GM23338 (cell line): ENCODE measurements at regions not wholly inside any gene's neighbourhood (a gene's known extent, or its start where the extent isn't known, plus 50 kb on each side); places are given as distances from the start of the nearest gene placed in this dataset.

Experiments
- ATAC-seq: fragments of 200-7000 bp; cut with Tn5 transposase; 3 replicates; pipeline ENCODE4 v1.9.1; 2020
- DNase-seq: peaks from one replicate; pipeline ENCODE4 v3.0.0-alpha.2; 2015; ENCODE audit warnings: low spot score
- H2AFZ ChIP-seq: fragments of 200-600 bp; sonication (generic); 2 replicates; pipeline ENCODE4 v1.8.0; 2016; ENCODE audit warnings: antibody characterized with exemption, mild to moderate bottlenecking, moderate library complexity
- H3F3A ChIP-seq: fragments of 200-600 bp; sonication (generic); replicated peaks from 2 replicates; pipeline ENCODE4 v1.8.0; 2017; ENCODE audit warnings: antibody characterized with exemption, mixed run types, low read depth
- H3K27ac ChIP-seq: fragments of 200-600 bp; sonication (generic); 2 replicates; pipeline ENCODE4 v1.6.1; 2016; ENCODE audit warnings: low read depth
- H3K27me3 ChIP-seq: fragments of 200-600 bp; sonication (generic); 2 replicates; pipeline ENCODE4 v1.8.0; 2016; ENCODE audit warnings: mild to moderate bottlenecking, mixed run types, moderate library complexity; ENCODE audit not compliant: insufficient read depth
- H3K36me3 ChIP-seq: fragments of 200-600 bp; sonication (generic); 2 replicates; pipeline ENCODE4 v1.8.0; 2016; ENCODE audit warnings: mild to moderate bottlenecking; ENCODE audit not compliant: insufficient read depth
- H3K4me1 ChIP-seq: fragments of 200-600 bp; sonication (generic); 2 replicates; pipeline ENCODE4 v1.8.0; 2016; ENCODE audit warnings: mild to moderate bottlenecking, moderate library complexity; ENCODE audit not compliant: insufficient read depth
- H3K4me2 ChIP-seq: fragments of 200-600 bp; sonication (generic); 2 replicates; pipeline ENCODE4 v1.7.1; 2017; ENCODE audit warnings: mixed run types
- H3K4me3 ChIP-seq: fragments of 200-600 bp; sonication (generic); 2 replicates; pipeline ENCODE4 v1.6.1; 2016; ENCODE audit warnings: mixed run types
- H3K79me2 ChIP-seq: fragments of 200-600 bp; sonication (generic); replicated peaks from 2 replicates; pipeline ENCODE4 v1.8.0; 2017; ENCODE audit warnings: mild to moderate bottlenecking; ENCODE audit not compliant: insufficient read depth
- H3K9me2 ChIP-seq: fragments of 200-600 bp; sonication (generic); 2 replicates; pipeline ENCODE4 v1.8.0; 2017; ENCODE audit not compliant: insufficient read depth
- H4K20me1 ChIP-seq: fragments of 200-600 bp; sonication (generic); replicated peaks from 2 replicates; pipeline ENCODE4 v1.8.0; 2017; ENCODE audit warnings: mild to moderate bottlenecking; ENCODE audit not compliant: insufficient read depth
- H3K27ac Mint-ChIP-seq: 2 replicates; pipeline ENCODE4 v1.8.0; 2020; ENCODE audit warnings: inconsistent platforms, mild to moderate bottlenecking, moderate library complexity, mixed read lengths
- H3K27me3 Mint-ChIP-seq: 3 replicates; pipeline ENCODE4 v1.8.0; 2022; ENCODE audit warnings: low read depth, mild to moderate bottlenecking, moderate library complexity, mixed read lengths, inconsistent platforms; ENCODE audit not compliant: insufficient read depth, poor library complexity
- H3K36me3 Mint-ChIP-seq: 3 replicates; pipeline ENCODE4 v1.8.0; 2021; ENCODE audit warnings: low read depth, mild to moderate bottlenecking, inconsistent platforms, moderate library complexity, mixed read lengths
- H3K4me1 Mint-ChIP-seq: 3 replicates; pipeline ENCODE4 v1.8.0; 2020; ENCODE audit warnings: mild to moderate bottlenecking, inconsistent platforms, mixed read lengths
- H3K4me3 Mint-ChIP-seq: 3 replicates; pipeline ENCODE4 v1.8.0; 2021; ENCODE audit warnings: moderate library complexity, mild to moderate bottlenecking, inconsistent platforms, mixed read lengths
- H3K9me3 Mint-ChIP-seq: 3 replicates; pipeline ENCODE4 v1.8.0; 2020; ENCODE audit warnings: moderate library complexity, mild to moderate bottlenecking, inconsistent platforms, mixed read lengths
- CREB1 ChIP-seq: fragments of 250-450 bp; sonication (Bioruptor Pico); IDR thresholded peaks from 2 replicates; pipeline ENCODE4 v1.5.0; 2020; ENCODE audit warnings: low read depth, mild to moderate bottlenecking, moderate library complexity
- CTCF ChIP-seq, 2 experiments: fragments of 200-600 bp in 1 of 2; sonication (generic) in 1 of 2; conservative IDR thresholded peaks; 2 replicates each; pipeline versions ENCODE4 v1.5.1 to v1.6.1; 2016 to 2017; ENCODE audit warnings: antibody characterized with exemption in 2 of 2, low read depth in 2 of 2, mild to moderate bottlenecking in 2 of 2, moderate library complexity in 1 of 2
- EZH2 ChIP-seq: fragments of 200-600 bp; sonication (generic); IDR thresholded peaks from one replicate; pipeline ENCODE4 v1.8.0; 2017; ENCODE audit warnings: antibody characterized with exemption, mild to moderate bottlenecking, low read depth; ENCODE audit not compliant: unreplicated experiment
- JUNB ChIP-seq: IDR thresholded peaks from one replicate; pipeline ENCODE4 v1.6.1; 2016; ENCODE audit warnings: antibody characterized with exemption; ENCODE audit not compliant: unreplicated experiment
- POLR2AphosphoS5 ChIP-seq: IDR thresholded peaks from 2 replicates; pipeline ENCODE4 v1.6.1; 2016; ENCODE audit warnings: antibody characterized with exemption, low read depth
- REST ChIP-seq: IDR thresholded peaks from one replicate; pipeline ENCODE4 v1.6.1; 2018; ENCODE audit warnings: antibody characterized with exemption; ENCODE audit not compliant: unreplicated experiment
- STAT1 ChIP-seq: IDR thresholded peaks from one replicate; pipeline ENCODE4 v1.6.1; 2016; ENCODE audit warnings: antibody characterized with exemption; ENCODE audit not compliant: unreplicated experiment
- ZNF114 ChIP-seq: fragments of 250-450 bp; sonication (Bioruptor Pico); IDR thresholded peaks from 2 replicates; pipeline ENCODE4 v1.5.0; 2020; ENCODE audit warnings: mild to moderate bottlenecking, moderate library complexity
- ZNF331 ChIP-seq: fragments of 250-450 bp; sonication (Bioruptor Pico); IDR thresholded peaks from 2 replicates; pipeline ENCODE4 v1.5.0; 2020; ENCODE audit warnings: low read depth, mild to moderate bottlenecking, moderate library complexity
- ZNF462 ChIP-seq: fragments of 250-450 bp; sonication (Bioruptor Pico); IDR thresholded peaks from 2 replicates; pipeline ENCODE4 v1.5.0; 2020; ENCODE audit warnings: mild to moderate bottlenecking, moderate library complexity

GRCh38 chr9:30524311-30524710 is 1860.1 kb upstream of the ACO1 start (continued):
- no peak for TF ChIP-seq STAT1
- TF ChIP-seq POLR2AphosphoS5 = no peak
- no peak for TF ChIP-seq REST
- no peak for TF ChIP-seq EZH2
- TF ChIP-seq CREB1 (CRISPR knock-in tag) = no peak
- no peak for TF ChIP-seq CTCF (conservative IDR thresholded peaks at IDR 0.05; ENCODE audit: low read depth in 2 of 2)
- TF ChIP-seq ZNF114 (CRISPR knock-in tag) = no peak

GRCh38 chr9:30534455-30534854 is 1850.0 kb upstream of the ACO1 start:
- H4K20me1 ChIP-seq = no peaks in the 10 kb centered on the region
- H3K27me3 ChIP-seq = no peaks in the 10 kb centered on the region
- no peak overlapping the region for H3K4me3 ChIP-seq
- no peak overlapping the region for H3K27ac ChIP-seq
- Mint-ChIP-seq H3K27me3 (peaks cover 2% of the 10 kb centered on the region), H3K4me1 (no peaks in the 10 kb centered on the region), H3K9me3 (peaks cover 48% of the 10 kb centered on the region), H3K27ac (no peak overlapping the region), H3K4me3 (no peak overlapping the region), H3K36me3 (peaks cover 41% of the 10 kb centered on the region; the same call in 2 of the 3 replicates)
- DNase-seq = no peak
- H3F3A ChIP-seq = no peaks in the 10 kb centered on the region
- ATAC-seq = no peak
- no peaks in the 10 kb centered on the region for H3K79me2 ChIP-seq
- no peaks in the 10 kb centered on the region; the same call in 1 of the 2 replicates for H3K36me3 ChIP-seq
- no peaks in the 10 kb centered on the region for H3K4me1 ChIP-seq
- H2AFZ ChIP-seq = no peak overlapping the region
- no peak overlapping the region for H3K4me2 ChIP-seq
- H3K9me2 ChIP-seq = no peaks in the 10 kb centered on the region
- TF ChIP-seq EZH2 (no peak), STAT1 (no peak), POLR2AphosphoS5 (no peak), ZNF331 (CRISPR knock-in tag) (no peak), JUNB (no peak), REST (no peak), ZNF462 (CRISPR knock-in tag) (no peak)
